HepG2 (cell line): ENCODE measurements at regions not wholly inside any gene's neighbourhood (a gene's known extent, or its start where the extent isn't known, plus 50 kb on each side); places are given as distances from the start of the nearest gene placed in this dataset.
"Not testable (repeated sequence)": the region's sequence is repeated elsewhere in the genome, so short reads cannot be mapped to it uniquely, and the experiment has no call there.

ENCODE experiments used
- ATAC-seq: fragments of 200-7000 bp; cut with Tn5 transposase; 3 replicates; pipeline ENCODE4 v1.9.1; 2020; ENCODE audit warnings: mild to moderate bottlenecking, moderate library complexity
- BruUV-seq: library from RNA; stranded (reverse); fragments of 400-500 nt; replicated peaks from 2 replicates; lab custom pipeline; 2021; lab: Mats Ljungman, UMichigan
- CTCF ChIA-PET: fragments of 300-600 bp; formaldehyde crosslinking; extraction: SDS; loops from one replicate; lab custom pipeline; 2021; ENCODE audit warnings: low total read pairs, inconsistent platforms, low intra/inter-chr PET ratio; lab: Yijun Ruan, JAX
- POLR2A ChIA-PET: fragments of 350-600 bp; sonication (Branson Sonifier 250); formaldehyde crosslinking; loops from one replicate; lab custom pipeline; 2020; ENCODE audit warnings: antibody characterized with exemption, inconsistent platforms; lab: Yijun Ruan, JAX
- DNase-seq: peaks from one replicate; pipeline ENCODE4 v3.0.0-alpha.2; 2015; ENCODE audit warnings: low spot score
- FAIRE-seq: peaks from 3 replicates; lab custom pipeline; 2011; peaks lifted over from hg19 to GRCh38; lab: Jason Lieb, UNC
- H2AFZ ChIP-seq: one replicate; pipeline ENCODE4 v1.6.1; 2011; ENCODE audit warnings: low read length, inconsistent platforms
- H3K27ac ChIP-seq: fragments of 300-600 bp; 3 replicates; pipeline ENCODE4 v1.8.0; 2011; ENCODE audit warnings: mixed run types, mild to moderate bottlenecking, mixed read lengths, low read length, inconsistent platforms; ENCODE audit not compliant: insufficient read depth; ENCODE audit errors: extremely low read length
- H3K27me3 ChIP-seq, 2 experiments: fragments of 200-600 bp in 1 of 2; 2 replicates in 1 of 2; 3 replicates in 1 of 2; pipeline versions ENCODE4 v1.6.0 to v1.8.0; 2011; ENCODE audit warnings: low read length in 2 of 2, mild to moderate bottlenecking in 2 of 2, moderate library complexity in 2 of 2, inconsistent platforms in 1 of 2; ENCODE audit not compliant: insufficient read depth in 2 of 2, control insufficient read depth in 1 of 2
- H3K36me3 ChIP-seq, 2 experiments: fragments of 200-600 bp in 1 of 2; replicated peaks in 1 of 2; 2 replicates in 1 of 2; 3 replicates in 1 of 2; pipeline versions ENCODE4 v1.5.1 to v1.8.0; 2011; ENCODE audit warnings: low read length in 2 of 2, inconsistent platforms in 1 of 2; ENCODE audit not compliant: insufficient read depth in 2 of 2, control insufficient read depth in 1 of 2
- H3K4me1 ChIP-seq: 2 replicates; pipeline ENCODE4 v1.5.1; 2012; ENCODE audit warnings: low read length, inconsistent platforms; ENCODE audit not compliant: insufficient read depth
- H3K4me2 ChIP-seq: 2 replicates; pipeline ENCODE4 v1.6.0; 2011; ENCODE audit warnings: low read depth, low read length, inconsistent platforms
- H3K4me3 ChIP-seq, 3 experiments: fragments of 200-600 bp in 1 of 3; sonication (generic), shearing (Covaris generic) in 1 of 3; replicated peaks in 1 of 3; 2 replicates each; pipeline ENCODE4 v1.5.1; 2011 to 2016; ENCODE audit warnings: low read length in 3 of 3, inconsistent platforms in 2 of 3, low read depth in 2 of 3, mild to moderate bottlenecking in 2 of 3, control low read depth in 1 of 3, mixed read lengths in 1 of 3; ENCODE audit not compliant: insufficient read depth in 1 of 3
- H3K79me2 ChIP-seq: one replicate; pipeline ENCODE4 v1.6.1; 2011; ENCODE audit warnings: low read length, inconsistent platforms; ENCODE audit not compliant: insufficient read depth
- H3K9ac ChIP-seq: 2 replicates; pipeline ENCODE4 v1.6.0; 2011; ENCODE audit warnings: mild to moderate bottlenecking, low read depth, low read length, inconsistent platforms; ENCODE audit not compliant: insufficient read depth
- H3K9me3 ChIP-seq: 2 replicates; pipeline ENCODE4 v1.5.1; 2012; ENCODE audit warnings: mild to moderate bottlenecking, low read length
- H4K20me1 ChIP-seq: 2 replicates; pipeline ENCODE4 v1.6.0; 2011; ENCODE audit warnings: inconsistent platforms, mild to moderate bottlenecking, low read length, moderate library complexity; ENCODE audit not compliant: insufficient read depth
- SMC3 ChIP-seq: IDR thresholded peaks from 2 replicates; pipeline ENCODE4 v1.6.1; 2011; ENCODE audit warnings: low read length, improper control_type of control experiment
- ZNF784 ChIP-seq: sonication (generic); formaldehyde crosslinking; IDR thresholded peaks from 2 replicates; pipeline ENCODE4 v1.5.1; 2020; ENCODE audit warnings: missing genetic modification reagents, mild to moderate bottlenecking, borderline replicate concordance
- WGBS: methylation state at CpG from one replicate; pipeline ENCODE4 v1.1.6; 2017; ENCODE audit warnings: low lambda C conversion rate; 5-methylcytosine and 5-hydroxymethylcytosine counted together
- in situ Hi-C: cut with HindIII; loops from 2 replicates; pipeline ENCODE4 v1.10.0; 2017; ENCODE audit warnings: low pct_unique_long_range_greater_than_20kb; ENCODE audit not compliant: extremely low pct_ligation_motif_present
- intact Hi-C: fragments of 100-400 bp; cut with micrococcal nuclease; formaldehyde crosslinking; loops from one replicate; pipeline ENCODE4 v1.10.0; 2022; ENCODE audit not compliant: unreplicated experiment

- H3K27me3 ChIP-seq = no peaks in the 10 kb centered on the region
- 0 out of 2 replicates have a peak, but pooled peaks have one; percentile 4 for TF ChIP-seq SMC3
- TF ChIP-seq ZNF784 (CRISPR knock-in tag) = no peak
- intact Hi-C loops = no loop called here
- peaks cover 68% of the 10 kb centered on the region for H3K4me1 ChIP-seq
- no peaks in the 10 kb centered on the region for H3K36me3 ChIP-seq
- ChIA-PET CTCF (no interaction called here), POLR2A (interaction anchor here (0.8 to 2.4 kb wide), 4 partner anchors 15 to 34 kb away, joined by 3 to 10 read pairs (median 6); no protein-coding TSS in a partner anchor)
- no peak overlapping the region for H2AFZ ChIP-seq
- H3K9ac ChIP-seq = no peak overlapping the region
- in situ Hi-C loops = no loop called here
- no peak overlapping the region for H3K4me3 ChIP-seq
- BruUV-seq = no TSS peak
- no peak overlapping the region for H3K27ac ChIP-seq
- H3K4me2 ChIP-seq = no peak overlapping the region
- ATAC-seq (peak; percentile 29; the same call in 2 of the 3 replicates), FAIRE-seq (no peak), DNase-seq (no peak)
- 30% methylated on average over 3 of the region's 3 CpGs for WGBS
- H4K20me1 ChIP-seq = no peaks in the 10 kb centered on the region
- no peaks in the 10 kb centered on the region for H3K9me3 ChIP-seq
- H3K79me2 ChIP-seq = no peaks in the 10 kb centered on the region
Observed at GRCh38 chr11:126132319-126132718, 69.7 kb upstream of the CDON start.

GRCh38 chr11:126130781-126131180 lies 68.1 kb upstream of the CDON start:
- 80% methylated on average over 11 of the region's 11 CpGs for WGBS
- BruUV-seq, in situ Hi-C loops, H3K9me3 ChIP-seq, H2AFZ ChIP-seq, H3K27me3 ChIP-seq, H3K27ac ChIP-seq, ATAC-seq, CTCF ChIA-PET, intact Hi-C loops, DNase-seq, H3K36me3 ChIP-seq, H3K9ac ChIP-seq, POLR2A ChIA-PET, H3K79me2 ChIP-seq, H3K4me2 ChIP-seq, H3K4me3 ChIP-seq, FAIRE-seq, H4K20me1 ChIP-seq: not testable (repeated sequence)
- peaks cover 53% of the 10 kb centered on the region for H3K4me1 ChIP-seq
